HG03103 (cell line): ENCODE measurements at regions not wholly inside any gene's neighbourhood (a gene's known extent, or its start where the extent isn't known, plus 50 kb on each side); places are given as distances from the start of the nearest gene placed in this dataset.
"Not testable (repeated sequence)": the region's sequence is repeated elsewhere in the genome, so short reads cannot be mapped to it uniquely, and the experiment has no call there.

ENCODE experiments used
- ATAC-seq: cut with Tn5 transposase; IDR thresholded peaks from one replicate; pipeline ENCODE4 v1.9.1; 2021; ENCODE audit warnings: low read depth; ENCODE audit not compliant: unreplicated experiment

DNA sequence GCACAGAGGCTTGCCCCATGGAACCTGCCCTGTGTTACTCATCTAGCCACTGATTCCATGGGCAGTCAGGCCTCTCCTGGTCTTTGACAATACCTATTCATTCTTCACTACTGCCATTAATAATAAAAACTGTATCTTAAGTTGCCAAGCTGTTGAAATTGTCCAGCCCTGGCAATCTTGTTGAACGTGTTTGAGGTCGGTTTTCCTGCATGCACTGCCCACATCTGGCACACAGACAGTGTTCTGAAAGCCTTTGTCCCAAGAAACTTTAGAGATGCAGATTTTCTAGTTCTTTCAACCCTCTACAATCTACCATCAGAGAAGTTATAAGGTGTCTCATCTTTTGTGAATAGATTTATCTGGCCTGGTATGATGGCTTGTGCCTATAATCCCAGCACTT lies 567.2 kb upstream of the NECTIN3 start:
- ATAC-seq = no peak

- ATAC-seq = no peak
These were observed 566.7 kb upstream of the NECTIN3 start for GRCh38 chr3:110504901-110505300.

GRCh38 chr3:110506890-110507289 lies 564.7 kb upstream of the NECTIN3 start:
- no peak for ATAC-seq

- ATAC-seq = not testable (repeated sequence)
These were observed 564.0 kb upstream of the NECTIN3 start for GRCh38 chr3:110507570-110507969.

GRCh38 chr3:110512961-110513360 lies 558.7 kb upstream of the NECTIN3 start:
- no peak for ATAC-seq

GRCh38 chr3:110518031-110518430 lies 553.6 kb upstream of the NECTIN3 start:
- ATAC-seq = no peak

- ATAC-seq = no peak
These were observed 552.5 kb upstream of the NECTIN3 start for GRCh38 chr3:110519071-110519470.

DNA sequence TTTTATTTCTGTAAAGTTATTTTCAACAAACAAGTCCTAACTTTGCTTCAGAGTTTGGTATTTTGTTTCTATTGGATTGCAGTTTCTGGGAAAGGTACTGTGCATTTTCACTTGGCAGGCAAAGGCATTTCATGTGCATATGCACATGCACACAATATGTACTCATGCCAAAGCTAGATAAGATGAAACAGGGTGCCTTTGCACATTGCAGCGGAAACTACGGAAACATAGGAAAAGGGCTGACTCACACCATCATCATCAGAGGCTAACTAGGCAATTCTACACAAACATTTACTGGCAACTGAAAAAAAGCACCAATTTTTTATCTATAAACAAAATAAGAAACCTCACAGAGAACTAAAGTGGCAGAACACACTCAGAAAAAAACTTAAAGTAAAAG lies 550.6 kb upstream of the NECTIN3 start:
- no peak for ATAC-seq

- not testable (repeated sequence) for ATAC-seq
These were observed 546.0 kb upstream of the NECTIN3 start for GRCh38 chr3:110525558-110526064.

GRCh38 chr3:110526777-110527727 lies 544.6 kb upstream of the NECTIN3 start:
- ATAC-seq = no peak

GRCh38 chr3:110528305-110529121 lies 543.1 kb upstream of the NECTIN3 start:
- no peak for ATAC-seq

- ATAC-seq = no peak
These were observed 540.7 kb upstream of the NECTIN3 start for GRCh38 chr3:110530902-110531301.

DNA sequence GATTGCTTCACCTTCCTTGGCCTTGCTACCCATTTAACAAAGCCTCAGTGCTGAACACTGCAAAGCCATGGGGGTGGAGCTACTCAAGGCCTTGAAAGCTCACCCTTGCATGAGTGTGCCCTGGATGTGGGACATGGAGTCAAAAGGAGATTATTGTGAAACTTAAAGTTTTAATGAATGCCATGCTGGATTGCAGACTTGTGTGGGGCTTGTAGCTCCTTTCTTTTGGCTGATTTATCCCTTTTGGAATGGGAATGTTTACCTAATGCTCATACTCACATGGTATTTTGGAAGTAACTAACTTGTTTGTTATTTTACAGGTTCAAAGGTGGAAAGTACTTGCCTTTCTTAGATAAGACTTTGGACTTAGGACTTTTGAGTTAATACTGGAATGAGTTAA lies 538.5 kb upstream of the NECTIN3 start:
- ATAC-seq = no peak

DNA sequence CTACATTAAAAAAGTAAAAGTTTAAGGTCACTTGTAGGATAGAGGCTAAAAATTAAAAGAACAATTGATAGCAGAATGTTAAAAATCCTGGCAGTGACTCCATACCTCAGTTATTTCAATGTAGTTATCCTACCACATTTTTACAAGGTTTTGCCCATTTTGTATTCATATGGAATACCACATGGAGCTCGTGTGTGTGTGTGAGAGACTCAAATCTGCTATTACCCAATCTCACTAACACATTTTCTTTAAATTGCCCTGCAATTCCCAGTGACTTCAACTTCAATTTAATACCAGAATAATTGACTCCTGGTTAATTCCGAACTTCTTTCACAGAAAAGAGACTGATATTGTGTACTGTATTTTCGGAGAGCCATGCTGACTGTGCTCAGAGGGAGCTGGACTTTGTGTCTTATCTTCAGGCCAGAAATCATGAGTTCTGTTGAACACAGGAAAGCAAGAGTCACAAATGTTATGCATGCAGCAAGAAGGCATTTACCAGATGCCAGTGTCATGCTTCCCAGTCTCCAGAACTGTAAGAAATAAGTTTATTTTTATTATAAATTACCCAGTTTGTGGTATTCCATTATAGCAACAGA lies 529.0 kb upstream of the NECTIN3 start:
- no peak for ATAC-seq

DNA sequence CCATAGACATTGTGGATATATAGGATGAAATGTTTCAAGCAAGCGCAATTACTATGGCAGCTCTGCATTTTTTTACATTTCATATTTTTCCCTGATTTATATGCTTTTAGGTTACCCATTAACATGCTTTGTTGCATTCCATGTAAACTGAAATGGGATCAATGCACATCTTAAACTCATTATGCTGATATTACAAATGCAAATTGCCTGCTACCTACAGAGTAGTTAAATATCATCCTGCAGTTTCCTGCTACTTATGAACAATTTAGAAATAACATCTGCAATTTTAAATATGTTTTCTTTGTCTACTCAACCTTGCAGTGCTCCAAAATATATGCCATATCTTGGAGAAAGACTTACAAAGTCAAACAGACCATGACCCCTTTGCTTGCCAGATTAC lies 526.9 kb upstream of the NECTIN3 start:
- no peak for ATAC-seq

DNA sequence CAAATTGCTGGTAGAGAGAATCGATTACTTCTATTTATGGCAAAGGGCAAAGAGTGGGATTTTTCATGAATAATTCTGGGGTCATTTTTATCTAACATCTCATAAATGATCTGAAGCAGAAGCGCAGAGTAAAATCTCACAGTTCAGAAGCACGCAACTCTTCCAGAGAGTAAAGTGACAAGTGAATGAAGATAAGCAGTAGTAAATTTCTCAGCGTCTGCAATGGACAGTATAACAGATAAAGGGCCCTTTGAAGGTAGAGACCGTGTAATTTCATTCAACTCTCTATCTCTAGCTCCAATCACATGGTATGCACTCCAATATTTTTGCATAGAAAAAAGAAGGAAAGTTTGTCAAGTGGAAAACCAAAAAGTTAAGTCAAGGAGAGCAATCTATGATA lies 521.1 kb upstream of the NECTIN3 start:
- no peak for ATAC-seq

GRCh38 chr3:110562621-110563020 lies 509.0 kb upstream of the NECTIN3 start:
- no peak for ATAC-seq

GRCh38 chr3:110564674-110565073 lies 506.9 kb upstream of the NECTIN3 start:
- no peak for ATAC-seq

DNA sequence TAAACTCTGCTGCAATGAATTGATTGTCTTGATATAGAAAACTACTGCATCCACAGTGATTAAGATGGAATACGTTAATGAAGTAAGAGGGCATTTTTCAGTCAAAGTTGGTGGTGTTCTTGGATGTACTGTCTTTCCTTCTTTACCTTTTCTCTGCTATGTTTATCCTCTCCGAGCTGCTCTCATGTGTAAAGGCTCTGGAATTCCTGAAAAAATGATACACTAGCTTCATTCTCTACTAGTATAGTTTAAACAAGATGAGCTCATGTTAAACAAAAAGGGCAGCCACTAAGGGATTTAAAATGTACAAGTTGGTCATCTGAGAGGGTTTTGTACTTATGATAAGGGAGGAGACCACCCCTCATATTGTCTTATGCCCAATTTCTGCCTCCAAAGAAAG lies 504.6 kb upstream of the NECTIN3 start:
- ATAC-seq = no peak

GRCh38 chr3:110568246-110568645 lies 503.4 kb upstream of the NECTIN3 start:
- no peak for ATAC-seq

DNA sequence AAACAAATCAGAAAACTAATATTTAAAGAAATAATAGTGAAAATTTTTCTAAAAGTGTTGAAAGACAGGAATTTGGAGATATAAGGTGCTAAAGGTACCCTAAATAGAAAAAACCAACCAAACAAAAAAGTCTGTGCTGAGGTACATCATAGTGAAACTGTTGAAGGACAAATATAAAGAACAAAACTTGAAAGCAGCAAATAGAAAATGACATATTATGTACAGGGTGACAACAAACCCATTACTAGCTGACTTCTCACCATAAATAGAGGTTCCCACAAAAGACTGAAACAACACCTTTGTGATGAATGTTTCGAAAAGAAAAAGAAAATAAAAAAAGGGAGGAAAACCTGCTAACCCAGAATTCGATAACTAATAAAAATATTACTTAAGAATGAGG lies 502.5 kb upstream of the NECTIN3 start:
- ATAC-seq = no peak
